Adrenal gland (tissue), 9 donors: ENCODE measurements at regions not wholly inside any gene's neighbourhood (a gene's known extent, or its start where the extent isn't known, plus 50 kb on each side); places are given as distances from the start of the nearest gene placed in this dataset.
"Not testable (repeated sequence)": the region's sequence is repeated elsewhere in the genome, so short reads cannot be mapped to it uniquely, and the experiment has no call there.

Experiments used
- DNase-seq, 7 donors: peaks; one replicate each; pipeline ENCODE4 v3.0.0-alpha.2; 2019 to 2020
- H3K27ac ChIP-seq, 5 donors: fragments of 200-600 bp; sonication (generic) in 4 of 5; 1 replicate in 3 of 5; 2 replicates in 2 of 5; pipeline versions ENCODE4 v1.5.1 to v1.8.0; 2016 to 2020; ENCODE audit warnings: mild to moderate bottlenecking in 1 of 5
- H3K27me3 ChIP-seq: fragments of 200-600 bp; 2 replicates; pipeline ENCODE4 v1.8.0; 2021
- H3K36me3 ChIP-seq, 2 donors: fragments of 200-600 bp; replicated peaks in 1 of 2; 1 replicate in 1 of 2; 2 replicates in 1 of 2; pipeline versions ENCODE4 v1.5.1 to v1.8.0; 2018 to 2022
- H3K4me1 ChIP-seq, 2 donors: fragments of 200-600 bp; replicated peaks in 1 of 2; 1 replicate in 1 of 2; 2 replicates in 1 of 2; pipeline versions ENCODE4 v1.5.1 to v1.8.0; 2018 to 2021
- H3K4me3 ChIP-seq, 4 donors: fragments of 200-600 bp; sonication (generic) in 3 of 4; one replicate each; pipeline ENCODE4 v1.5.1; 2016 to 2018
- H3K9me3 ChIP-seq, 3 donors: fragments of 200-600 bp; sonication (generic) in 1 of 3; replicated peaks in 1 of 3; 1 replicate in 2 of 3; 2 replicates in 1 of 3; pipeline versions ENCODE4 v1.5.1 to v1.8.0; 2016 to 2021
- CTCF ChIP-seq, 6 experiments: fragments of 450-650 bp in 4 of 6; fragments of 200-600 bp in 2 of 6; sonication (generic) in 1 of 6; IDR thresholded peaks; 1 replicate in 5 of 6; 2 replicates in 1 of 6; pipeline versions ENCODE4 v1.5.1 to v1.8.0; 2016 to 2021; ENCODE audit warnings: antibody characterized with exemption in 6 of 6, mild to moderate bottlenecking in 2 of 6, moderate library complexity in 1 of 6
- POLR2A ChIP-seq, 2 donors: fragments of 450-650 bp; IDR thresholded peaks; one replicate each; pipeline ENCODE4 v1.6.1; 2017; ENCODE audit warnings: antibody characterized with exemption in 2 of 2, mild to moderate bottlenecking in 2 of 2, moderate library complexity in 1 of 2
- WGBS, 4 donors: extraction: QIAGEN DNeasy Blood & Tissue Kit in 2 of 4; methylation state at CpG; one replicate each; pipeline versions ENCODE4 v1.1.5 to v1.1.7; 2013 to 2017; 5-methylcytosine and 5-hydroxymethylcytosine counted together
- intact Hi-C, 2 donors: fragments of 100-400 bp; cut with DNase I; formaldehyde crosslinking; loops; one replicate each; pipeline versions ENCODE4 v1.14.1 to v1.15.0; 2022 to 2023
- donor health status: healthy with polysubstance abuse.
- donor health status: Bipolar disorder and iron deficiency.
- donor health status: DM: yes; HTN: yes; CAD: no.
- donor health status: DM: no; HTN: no; CAD: no.
- donor health status: DM: no; HTN: no; CAD: no.

GRCh38 chr6:106811088-106811686 is 163.3 kb downstream of the CD24 start:
- peaks cover 0 to 14% (median 0%) of the 10 kb centered on the region in 3 donors for H3K9me3 ChIP-seq
- no peak for DNase-seq
- intact Hi-C loops: no loop called here
- no peaks in the 10 kb centered on the region for H3K36me3 ChIP-seq
- no peak overlapping the region for H3K4me3 ChIP-seq
- H3K27ac ChIP-seq: no peak overlapping the region
- H3K27me3 ChIP-seq: no peaks in the 10 kb centered on the region
- no peak for TF ChIP-seq CTCF (IDR thresholded peaks at IDR 0.05)
- no peak for TF ChIP-seq POLR2A (IDR thresholded peaks at IDR 0.05)
- H3K4me1 ChIP-seq: no peaks in the 10 kb centered on the region
- 72 to 77% (median 75%) methylated on average over 3 of the region's 3 CpGs for WGBS, 4 donors

GRCh38 chr6:106808758-106809157 is 165.8 kb downstream of the CD24 start:
- intact Hi-C loops: no loop called here
- Histone ChIP-seq H3K4me1 (no peaks in the 10 kb centered on the region), H3K27me3 (no peaks in the 10 kb centered on the region), H3K9me3 (peaks cover 0 to 14% (median 0%) of the 10 kb centered on the region in 3 donors), H3K36me3 (no peaks in the 10 kb centered on the region), H3K27ac (no peak overlapping the region), H3K4me3 (no peak overlapping the region)
- no peak for DNase-seq
- TF ChIP-seq CTCF (IDR thresholded peaks at IDR 0.05) (no peak), POLR2A (IDR thresholded peaks at IDR 0.05) (no peak)

GRCh38 chr6:106807947-106808611 is 166.4 kb downstream of the CD24 start:
- H3K27me3 ChIP-seq: no peaks in the 10 kb centered on the region
- H3K4me3 ChIP-seq: no peak overlapping the region
- WGBS, 4 donors: 84 to 92% (median 89%) methylated on average over 5 of the region's 5 CpGs
- H3K36me3 ChIP-seq: no peaks in the 10 kb centered on the region
- DNase-seq: no peak
- no peak for TF ChIP-seq CTCF (IDR thresholded peaks at IDR 0.05)
- TF ChIP-seq POLR2A (IDR thresholded peaks at IDR 0.05): no peak
- peaks cover 0 to 14% (median 0%) of the 10 kb centered on the region in 3 donors for H3K9me3 ChIP-seq
- H3K4me1 ChIP-seq: no peaks in the 10 kb centered on the region
- intact Hi-C loops: no loop called here
- H3K27ac ChIP-seq: no peak overlapping the region

GRCh38 chr6:106806253-106806652 is 168.3 kb downstream of the CD24 start:
- H3K27me3 ChIP-seq, H3K36me3 ChIP-seq, DNase-seq, H3K27ac ChIP-seq, H3K4me3 ChIP-seq, H3K4me1 ChIP-seq, intact Hi-C loops: not testable (repeated sequence)
- H3K9me3 ChIP-seq: peaks cover 0 to 13% (median 0%) of the 10 kb centered on the region in 3 donors
- 69 to 90% (median 79%) methylated on average over 3 to 4 of the region's 4 CpGs for WGBS, 4 donors

- no peak overlapping the region for H3K4me3 ChIP-seq
- no peaks in the 10 kb centered on the region for H3K36me3 ChIP-seq
- H3K27me3 ChIP-seq: no peaks in the 10 kb centered on the region
- 83 to 96% (median 94%) methylated on average over 4 to 27 of the region's 27 CpGs for WGBS, 4 donors
- H3K4me1 ChIP-seq: no peaks in the 10 kb centered on the region
- TF ChIP-seq CTCF (IDR thresholded peaks at IDR 0.05) (no peak), POLR2A (IDR thresholded peaks at IDR 0.05) (no peak)
- intact Hi-C loops: no loop called here
- peaks cover 0 to 8% (median 0%) of the 10 kb centered on the region in 3 donors for H3K9me3 ChIP-seq
- no peak overlapping the region for H3K27ac ChIP-seq
- no peak for DNase-seq
Observed at GRCh38 chr6:106805771-106806170, 168.8 kb downstream of the CD24 start.
